ENCODE measurements at regions not wholly inside any gene's neighbourhood (a gene's known extent, or its start where the extent isn't known, plus 50 kb on each side); places are given as distances from the start of the nearest gene placed in this dataset.

DNA sequence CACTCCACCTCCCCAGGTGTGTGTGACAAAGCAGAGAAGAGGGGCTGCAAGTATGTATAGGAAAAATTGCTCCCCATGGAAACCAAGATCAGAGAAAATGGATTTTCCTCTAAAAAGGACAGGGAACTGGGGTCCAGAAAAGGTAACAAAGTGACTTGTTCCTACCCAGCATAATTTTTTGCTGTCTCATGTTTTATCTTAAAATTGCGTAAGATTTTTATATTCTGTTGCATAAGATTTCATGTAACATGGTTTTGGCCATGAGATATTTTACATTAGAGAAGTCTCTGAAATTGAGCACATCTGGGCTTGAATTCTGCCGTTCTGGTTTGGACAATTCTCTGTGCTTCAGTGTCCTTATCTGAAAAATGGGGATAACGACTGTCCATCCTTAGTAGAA lies 335.7 kb upstream of the RORA start:
- H3K9me3 Mint-ChIP-seq = no peaks in the 10 kb centered on the region
- 92 to 94% methylated on average over 2 to 3 of the region's 3 CpGs for WGBS, 2 experiments (ENCODE audit: insufficient coverage in 1 of 2, insufficient read length in 1 of 2)
- no peak overlapping the region for H3K27ac Mint-ChIP-seq
- Histone ChIP-seq H3K27ac (ENCODE audit: low read depth, low read length) (no peak overlapping the region), H3K9me3 (ENCODE audit: control insufficient read depth, low read length) (no peaks in the 10 kb centered on the region), H3K36me3 (ENCODE audit: control insufficient read depth, insufficient read depth, low read length) (no peaks in the 10 kb centered on the region), H3K4me3 (ENCODE audit: low read length) (no peak overlapping the region), H3K27me3 (ENCODE audit: control insufficient read depth, insufficient read depth, low read length, poor library complexity, severe bottlenecking) (no peaks in the 10 kb centered on the region), H3K9ac (ENCODE audit: extremely low read depth, low read length, poor library complexity, severe bottlenecking) (no peak overlapping the region), H3K4me1 (ENCODE audit: control insufficient read depth, insufficient read depth, low read length) (no peaks in the 10 kb centered on the region)
- no peaks in the 10 kb centered on the region for H3K4me1 Mint-ChIP-seq
- TF ChIP-seq, protein P1, sequence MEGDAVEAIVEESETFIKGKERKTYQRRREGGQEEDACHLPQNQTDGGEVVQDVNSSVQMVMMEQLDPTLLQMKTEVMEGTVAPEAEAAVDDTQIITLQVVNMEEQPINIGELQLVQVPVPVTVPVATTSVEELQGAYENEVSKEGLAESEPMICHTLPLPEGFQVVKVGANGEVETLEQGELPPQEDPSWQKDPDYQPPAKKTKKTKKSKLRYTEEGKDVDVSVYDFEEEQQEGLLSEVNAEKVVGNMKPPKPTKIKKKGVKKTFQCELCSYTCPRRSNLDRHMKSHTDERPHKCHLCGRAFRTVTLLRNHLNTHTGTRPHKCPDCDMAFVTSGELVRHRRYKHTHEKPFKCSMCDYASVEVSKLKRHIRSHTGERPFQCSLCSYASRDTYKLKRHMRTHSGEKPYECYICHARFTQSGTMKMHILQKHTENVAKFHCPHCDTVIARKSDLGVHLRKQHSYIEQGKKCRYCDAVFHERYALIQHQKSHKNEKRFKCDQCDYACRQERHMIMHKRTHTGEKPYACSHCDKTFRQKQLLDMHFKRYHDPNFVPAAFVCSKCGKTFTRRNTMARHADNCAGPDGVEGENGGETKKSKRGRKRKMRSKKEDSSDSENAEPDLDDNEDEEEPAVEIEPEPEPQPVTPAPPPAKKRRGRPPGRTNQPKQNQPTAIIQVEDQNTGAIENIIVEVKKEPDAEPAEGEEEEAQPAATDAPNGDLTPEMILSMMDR (conservative IDR thresholded peaks at IDR 0.05) = no peak
- peaks cover 3% of the 10 kb centered on the region for H3K27me3 Mint-ChIP-seq (ENCODE audit: insufficient read depth)
- DNase-seq = no peak
- H3K36me3 Mint-ChIP-seq (ENCODE audit: low read depth) = no peaks in the 10 kb centered on the region
- no peak overlapping the region for H3K4me3 Mint-ChIP-seq

DNA sequence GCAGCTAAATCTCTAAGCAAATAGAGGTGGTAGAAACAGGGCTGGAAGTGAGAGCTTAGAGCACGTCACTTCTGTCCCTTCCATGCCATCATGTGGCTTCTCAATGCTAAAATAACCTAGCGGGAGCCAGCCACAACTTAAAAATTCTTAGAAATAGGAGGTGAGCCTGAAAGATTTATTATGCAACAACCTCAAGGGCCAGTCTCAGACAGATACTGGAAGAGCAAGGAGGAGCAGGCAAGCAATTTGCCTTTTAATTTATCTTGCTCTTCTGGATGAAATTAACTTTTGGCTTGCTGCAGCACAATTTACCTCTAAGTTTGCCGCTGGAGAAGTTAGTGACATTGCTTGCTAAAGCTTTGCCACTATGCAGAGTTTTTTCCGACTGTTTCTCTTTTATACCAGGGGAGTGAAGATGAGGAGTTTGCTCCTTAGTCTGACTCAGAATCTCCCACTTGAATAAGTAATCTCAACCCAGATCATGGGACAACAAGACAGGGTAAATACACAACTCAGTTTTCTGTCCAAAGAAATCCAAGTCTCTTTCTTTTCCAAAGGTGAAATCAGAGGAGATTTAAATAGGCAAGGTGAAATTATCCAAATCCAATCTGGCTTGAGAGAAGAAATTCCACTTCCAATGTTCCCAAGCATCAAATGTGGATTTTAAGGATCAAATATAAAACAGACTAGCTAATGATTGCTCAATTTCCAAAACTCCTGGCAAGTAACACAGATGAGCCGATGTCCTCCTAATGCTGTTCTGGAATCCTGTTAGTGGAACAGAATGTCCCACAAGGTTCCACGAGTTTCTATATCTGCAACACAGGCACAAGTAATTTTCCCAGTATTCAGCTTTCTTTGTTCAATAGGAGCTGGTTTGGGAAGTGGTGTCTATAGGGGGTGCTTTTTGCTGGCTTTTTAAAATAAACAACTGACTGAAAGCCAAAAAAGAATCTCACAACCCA lies 329.4 kb upstream of the RORA start:
- no peaks in the 10 kb centered on the region for H3K27me3 ChIP-seq (ENCODE audit: control insufficient read depth, insufficient read depth, low read length, poor library complexity, severe bottlenecking)
- WGBS, 2 experiments (ENCODE audit: insufficient coverage in 1 of 2, insufficient read length in 1 of 2) = 87 to 96% methylated on average over 4 to 6 of the region's 6 CpGs

DNA sequence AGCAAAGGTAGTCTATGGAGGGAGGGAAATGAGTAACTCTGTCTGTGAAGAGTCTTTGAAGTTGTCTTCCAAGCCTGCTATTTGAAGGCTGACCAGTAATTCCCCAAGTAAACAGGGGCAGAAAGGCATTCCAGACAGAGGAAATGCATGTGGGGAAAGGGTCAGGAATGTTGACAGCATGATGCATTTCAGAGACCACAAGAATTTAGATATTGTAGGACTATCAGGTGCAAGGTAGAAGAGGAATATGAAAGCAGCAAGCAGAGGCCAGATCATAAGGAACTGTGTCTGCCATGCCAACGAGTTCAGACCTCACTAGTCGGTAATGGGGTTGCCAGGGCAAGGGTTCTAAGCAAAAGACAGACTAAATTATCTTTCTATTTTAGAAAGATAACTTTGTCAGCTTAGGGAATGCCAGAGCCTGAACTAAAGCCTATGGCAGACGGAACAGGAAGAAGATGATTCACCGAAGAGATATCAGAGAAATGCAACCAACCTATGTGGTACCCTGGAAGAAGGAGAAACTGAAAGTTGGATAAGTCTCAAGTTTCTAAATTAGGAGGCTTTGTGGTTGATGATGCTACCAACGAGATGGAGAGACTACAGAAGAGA lies 327.0 kb upstream of the RORA start:
- peaks cover 5% of the 10 kb centered on the region for H3K4me1 Mint-ChIP-seq
- Histone ChIP-seq H3K36me3 (ENCODE audit: control insufficient read depth, insufficient read depth, low read length) (no peaks in the 10 kb centered on the region), H3K9ac (ENCODE audit: extremely low read depth, low read length, poor library complexity, severe bottlenecking) (no peak overlapping the region), H3K4me1 (ENCODE audit: control insufficient read depth, insufficient read depth, low read length) (peaks cover 3% of the 10 kb centered on the region), H3K9me3 (ENCODE audit: control insufficient read depth, low read length) (no peaks in the 10 kb centered on the region), H3K27ac (ENCODE audit: low read depth, low read length) (no peak overlapping the region), H3K27me3 (ENCODE audit: control insufficient read depth, insufficient read depth, low read length, poor library complexity, severe bottlenecking) (no peaks in the 10 kb centered on the region), H3K4me3 (ENCODE audit: low read length) (no peak overlapping the region)
- no peaks in the 10 kb centered on the region for H3K36me3 Mint-ChIP-seq (ENCODE audit: low read depth)
- 84 to 91% methylated on average over 3 to 5 of the region's 5 CpGs for WGBS, 2 experiments (ENCODE audit: insufficient coverage in 1 of 2, insufficient read length in 1 of 2)
- TF ChIP-seq, protein P1 (conservative IDR thresholded peaks at IDR 0.05) = no peak
- no peak for DNase-seq
- H3K27me3 Mint-ChIP-seq (ENCODE audit: insufficient read depth) = peaks cover 6% of the 10 kb centered on the region
- no peaks in the 10 kb centered on the region for H3K9me3 Mint-ChIP-seq
- H3K4me3 Mint-ChIP-seq = no peak overlapping the region
- H3K27ac Mint-ChIP-seq = no peak overlapping the region

More for the DNA sequence above, 329.4 kb upstream of the RORA start:
- H3K9me3 Mint-ChIP-seq = no peaks in the 10 kb centered on the region
- Histone ChIP-seq H3K36me3 (ENCODE audit: control insufficient read depth, insufficient read depth, low read length) (no peaks in the 10 kb centered on the region), H3K27ac (ENCODE audit: low read depth, low read length) (no peak overlapping the region), H3K4me1 (ENCODE audit: control insufficient read depth, insufficient read depth, low read length) (peaks cover 3% of the 10 kb centered on the region), H3K9ac (ENCODE audit: extremely low read depth, low read length, poor library complexity, severe bottlenecking) (no peak overlapping the region), H3K9me3 (ENCODE audit: control insufficient read depth, low read length) (no peaks in the 10 kb centered on the region), H3K4me3 (ENCODE audit: low read length) (no peak overlapping the region)
- no peak overlapping the region for H3K27ac Mint-ChIP-seq
- TF ChIP-seq, protein P1 (conservative IDR thresholded peaks at IDR 0.05) = no peak
- H3K36me3 Mint-ChIP-seq (ENCODE audit: low read depth) = no peaks in the 10 kb centered on the region
- peaks cover 5% of the 10 kb centered on the region for H3K4me1 Mint-ChIP-seq
- no peak for DNase-seq
- no peak overlapping the region for H3K4me3 Mint-ChIP-seq
- peaks cover 6% of the 10 kb centered on the region for H3K27me3 Mint-ChIP-seq (ENCODE audit: insufficient read depth)

All from endodermal cell (in vitro differentiated cells).